ENCODE measurements at regions not wholly inside any gene's neighbourhood (a gene's known extent, or its start where the extent isn't known, plus 50 kb on each side); places are given as distances from the start of the nearest gene placed in this dataset.

DNA sequence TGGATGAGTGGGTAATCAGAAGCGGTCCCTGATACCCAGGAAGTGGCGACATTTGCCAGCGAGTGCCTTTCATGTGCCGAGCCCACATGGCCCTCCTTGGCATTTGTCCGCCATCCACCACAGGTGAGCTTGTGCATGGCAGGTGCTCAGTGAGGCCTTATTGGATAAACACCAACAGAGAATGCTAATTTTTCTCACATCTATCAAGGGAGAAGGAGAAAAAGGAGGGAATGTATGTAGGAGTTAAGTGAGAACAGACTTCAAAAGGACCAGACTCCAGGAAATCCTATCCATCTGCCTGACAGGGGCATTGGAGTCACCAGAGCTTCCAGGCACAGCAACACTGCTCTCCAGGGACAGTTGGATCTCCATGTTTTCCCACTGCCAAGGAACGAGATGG, 143.5 kb upstream of the ZMIZ1 start:
- Histone ChIP-seq H3K27ac (ENCODE audit: low read length) (peak overlapping the region; percentile 43), H3K36me3 (ENCODE audit: low read depth, low read length) (no peaks in the 10 kb centered on the region), H3K79me2 (ENCODE audit: low read length) (no peaks in the 10 kb centered on the region), H3K9me3 (ENCODE audit: low read length) (no peaks in the 10 kb centered on the region), H3K9ac (ENCODE audit: low read length) (no peak overlapping the region), H3K4me3 (ENCODE audit: low read length) (no peak overlapping the region), H2AFZ (ENCODE audit: low read length) (peak overlapping the region; percentile 7), H3K27me3 (ENCODE audit: low read length) (no peaks in the 10 kb centered on the region), H3K9me2 (replicated peaks; ENCODE audit: low read length) (no peaks in the 10 kb centered on the region), H3F3A (ENCODE audit: low read length, unreplicated experiment) (peaks cover 11% of the 10 kb centered on the region), H3K4me2 (ENCODE audit: low read length) (peak overlapping the region; percentile 40), H3K4me1 (ENCODE audit: insufficient read depth, low read length) (peaks cover 51% of the 10 kb centered on the region), H4K20me1 (ENCODE audit: low read length) (no peaks in the 10 kb centered on the region)
- BruUV-seq (replicated peaks) = no TSS peak
- ATAC-seq = no peak
- intact Hi-C loops (cut with micrococcal nuclease) = loop anchor here (2.0 kb wide), 1 partner anchor 50 kb away; no protein-coding TSS in a partner anchor
- DNase-seq = no peak
- ChIA-PET POLR2A (ENCODE audit: unreplicated experiment) (no interaction called here), CTCF (no interaction called here)
- TF ChIP-seq EZH2phosphoT487 (IDR thresholded peaks at IDR 0.05; ENCODE audit: borderline replicate concordance, low read length) (no peak), EZH2 (IDR thresholded peaks at IDR 0.05; ENCODE audit: low read length, unreplicated experiment) (no peak)

- Histone ChIP-seq H3K4me2 (ENCODE audit: low read length) (peak overlapping the region; percentile 54), H3K9me3 (ENCODE audit: low read length) (no peaks in the 10 kb centered on the region), H3K9ac (ENCODE audit: low read length) (no peak overlapping the region), H3K27ac (ENCODE audit: low read length) (peak overlapping the region; percentile 65), H3K27me3 (ENCODE audit: low read length) (no peaks in the 10 kb centered on the region), H3K9me2 (replicated peaks; ENCODE audit: low read length) (no peaks in the 10 kb centered on the region), H3K4me3 (ENCODE audit: low read length) (no peak overlapping the region), H3K4me1 (ENCODE audit: insufficient read depth, low read length) (peaks cover 51% of the 10 kb centered on the region), H4K20me1 (ENCODE audit: low read length) (no peaks in the 10 kb centered on the region), H3F3A (ENCODE audit: low read length, unreplicated experiment) (peaks cover 11% of the 10 kb centered on the region), H3K79me2 (ENCODE audit: low read length) (no peaks in the 10 kb centered on the region), H3K36me3 (ENCODE audit: low read depth, low read length) (no peaks in the 10 kb centered on the region), H2AFZ (ENCODE audit: low read length) (peak overlapping the region; percentile 7)
- BruUV-seq (replicated peaks) = no TSS peak
- CTCF ChIA-PET = no interaction called here
- intact Hi-C loops (cut with micrococcal nuclease) = loop anchor here (2.0 kb wide), 2 partner anchors 39 to 49 kb away; no protein-coding TSS in a partner anchor
- DNase-seq (peak; percentile 100), ATAC-seq (peak; percentile 53)
- TF ChIP-seq CTCF (conservative IDR thresholded peaks at IDR 0.05; ENCODE audit: low read depth, low read length) (no peak), EZH2 (IDR thresholded peaks at IDR 0.05; ENCODE audit: low read length, unreplicated experiment) (no peak), EZH2phosphoT487 (IDR thresholded peaks at IDR 0.05; ENCODE audit: borderline replicate concordance, low read length) (no peak)
- POLR2A ChIA-PET (ENCODE audit: unreplicated experiment) = no interaction called here
Measured at GRCh38 chr10:78925800-78926319, 142.9 kb upstream of the ZMIZ1 start.

GRCh38 chr10:78927257-78927995, 141.3 kb upstream of the ZMIZ1 start:
- no TSS peak for BruUV-seq (replicated peaks)
- Histone ChIP-seq H3K4me1 (ENCODE audit: insufficient read depth, low read length) (peaks cover 64% of the 10 kb centered on the region), H3K4me2 (ENCODE audit: low read length) (peak overlapping the region; percentile 54), H3K9me3 (ENCODE audit: low read length) (no peaks in the 10 kb centered on the region), H2AFZ (ENCODE audit: low read length) (peak overlapping the region; percentile 31), H3F3A (ENCODE audit: low read length, unreplicated experiment) (peaks cover 11% of the 10 kb centered on the region), H3K36me3 (ENCODE audit: low read depth, low read length) (no peaks in the 10 kb centered on the region), H3K9ac (ENCODE audit: low read length) (peak overlapping the region; percentile 4), H3K79me2 (ENCODE audit: low read length) (no peaks in the 10 kb centered on the region), H3K9me2 (replicated peaks; ENCODE audit: low read length) (no peaks in the 10 kb centered on the region), H3K27me3 (ENCODE audit: low read length) (no peaks in the 10 kb centered on the region), H4K20me1 (ENCODE audit: low read length) (no peaks in the 10 kb centered on the region), H3K4me3 (ENCODE audit: low read length) (peak overlapping the region; percentile 1; the same call in 1 of the 2 replicates), H3K27ac (ENCODE audit: low read length) (peak overlapping the region; percentile 65)
- peak; percentile 100 for DNase-seq
- TF ChIP-seq EZH2phosphoT487 (IDR thresholded peaks at IDR 0.05; ENCODE audit: borderline replicate concordance, low read length) (no peak), EZH2 (IDR thresholded peaks at IDR 0.05; ENCODE audit: low read length, unreplicated experiment) (no peak), CTCF (conservative IDR thresholded peaks at IDR 0.05; ENCODE audit: low read depth, low read length) (peak; percentile 94)
- ATAC-seq = peak; percentile 59
- ChIA-PET POLR2A (ENCODE audit: unreplicated experiment) (no interaction called here), CTCF (interaction anchor here (1.0 kb wide), 1 partner anchor 46 kb away, joined by 3 read pairs; no protein-coding TSS in a partner anchor)
- intact Hi-C loops (cut with micrococcal nuclease) = loop anchor here (1.0 to 2.0 kb wide), 2 partner anchors 37 to 268 kb away; no protein-coding TSS in a partner anchor

Measured in PC-3 (cell line).